Kidney (tissue), 13 donors: ENCODE measurements at regions not wholly inside any gene's neighbourhood (a gene's known extent, or its start where the extent isn't known, plus 50 kb on each side); places are given as distances from the start of the nearest gene placed in this dataset.
A peak's percentile ranks its signal among the peaks of the same experiment; 100 is the strongest.

Experiments
- DNase-seq, 5 donors: peaks; one replicate each; pipeline ENCODE4 v3.0.0-alpha.2; 2013 to 2020
- FAIRE-seq: peaks from 2 replicates; lab custom pipeline; 2012; peaks lifted over from hg19 to GRCh38; lab: Jason Lieb, UNC
- H3K27ac ChIP-seq, 2 donors: one replicate each; pipeline ENCODE4 v1.7.0; 2013; ENCODE audit warnings: low read depth in 2 of 2, low read length in 2 of 2, inconsistent platforms in 1 of 2
- H3K27me3 ChIP-seq: one replicate; pipeline ENCODE4 v1.7.1; 2013; ENCODE audit warnings: low read length, inconsistent platforms; ENCODE audit not compliant: control insufficient read depth, insufficient read depth
- H3K36me3 ChIP-seq, 3 donors: one replicate each; pipeline versions ENCODE4 v1.7.0 to v1.7.1; 2013; ENCODE audit warnings: low read length in 3 of 3, control low read depth in 1 of 3, inconsistent platforms in 1 of 3; ENCODE audit not compliant: insufficient read depth in 3 of 3, control insufficient read depth in 2 of 3
- H3K4me1 ChIP-seq, 3 donors: one replicate each; pipeline versions ENCODE4 v1.7.0 to v1.7.1; 2013; ENCODE audit warnings: low read length in 3 of 3, inconsistent platforms in 1 of 3, low read depth in 1 of 3; ENCODE audit not compliant: control insufficient read depth in 2 of 3, insufficient read depth in 2 of 3
- H3K4me3 ChIP-seq, 3 donors: one replicate each; pipeline versions ENCODE4 v1.7.0 to v1.8.1; 2013; ENCODE audit warnings: low read length in 3 of 3, control low read depth in 1 of 3, inconsistent platforms in 1 of 3
- H3K9ac ChIP-seq, 3 donors: one replicate each; pipeline versions ENCODE4 v1.7.0 to v1.7.1; 2013; ENCODE audit warnings: low read length in 3 of 3, control low read depth in 1 of 3, inconsistent platforms in 1 of 3
- H3K9me3 ChIP-seq, 3 donors: one replicate each; pipeline versions ENCODE4 v1.7.0 to v1.7.1; 2013; ENCODE audit warnings: low read length in 3 of 3, control low read depth in 1 of 3, inconsistent platforms in 1 of 3; ENCODE audit not compliant: control insufficient read depth in 2 of 3, insufficient read depth in 1 of 3
- CTCF ChIP-seq: IDR thresholded peaks from 3 replicates; pipeline ENCODE4 v1.5.1; 2012; ENCODE audit warnings: mild to moderate bottlenecking, moderate library complexity, borderline replicate concordance; ENCODE audit not compliant: insufficient read depth; ENCODE audit errors: extremely low read depth
- intact Hi-C: fragments of 100-400 bp; cut with DNase I; formaldehyde crosslinking; loops from one replicate; pipeline ENCODE4 v1.11.1; 2022
- donor health status: control.
- donor health status: control.
- donor health status: control.
- donor health status: control.
- donor health status: control.
- donor health status: DM: yes; HTN: yes; CAD: no.
- donor health status: Normal renal cell carcinoma (clear cell type).

- intact Hi-C loops, result no loop called here
- TF ChIP-seq CTCF, result no peak
- no peak overlapping the region for H3K27ac ChIP-seq
- no peaks in the 10 kb centered on the region for H3K9me3 ChIP-seq
- H3K4me3 ChIP-seq, result peak overlapping the region in 1 of 3 donors; percentile 7
- no peak for FAIRE-seq
- no peak overlapping the region for H3K9ac ChIP-seq
- no peaks in the 10 kb centered on the region for H3K36me3 ChIP-seq
- no peaks in the 10 kb centered on the region for H3K27me3 ChIP-seq
- no peak for DNase-seq
- H3K4me1 ChIP-seq, result no peaks in the 10 kb centered on the region
Observed at GRCh38 chr4:137198791-137199190, 333.5 kb downstream of the PCDH18 start.

DNA sequence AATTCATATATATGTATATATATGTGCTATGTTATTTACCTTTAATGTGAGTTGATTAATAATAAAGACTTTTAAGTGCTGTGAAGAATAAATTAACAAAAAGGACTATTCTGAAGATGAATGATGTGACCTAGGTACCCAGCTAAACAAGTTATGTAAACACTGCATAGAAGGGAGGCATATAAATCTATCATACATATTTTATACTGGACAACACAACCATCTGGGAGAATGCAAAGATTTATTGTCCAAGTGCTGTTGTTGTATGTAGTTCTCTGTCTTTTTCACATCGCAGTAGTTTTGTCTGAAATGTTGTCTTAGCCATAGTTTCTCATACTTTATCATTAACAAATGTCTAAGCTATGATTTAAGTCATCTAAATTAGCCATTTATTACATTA, 337.6 kb downstream of the PCDH18 start:
- Histone ChIP-seq H3K36me3 (no peaks in the 10 kb centered on the region), H3K4me1 (no peaks in the 10 kb centered on the region), H3K4me3 (no peak overlapping the region), H3K27me3 (no peaks in the 10 kb centered on the region), H3K9ac (no peak overlapping the region), H3K9me3 (no peaks in the 10 kb centered on the region), H3K27ac (no peak overlapping the region)
- intact Hi-C loops, result no loop called here
- TF ChIP-seq CTCF, result no peak
- FAIRE-seq, result no peak
- no peak for DNase-seq

- H3K4me1 ChIP-seq, result no peaks in the 10 kb centered on the region
- H3K36me3 ChIP-seq, result no peaks in the 10 kb centered on the region
- H3K9ac ChIP-seq, result no peak overlapping the region
- no peaks in the 10 kb centered on the region for H3K9me3 ChIP-seq
- FAIRE-seq (no peak), DNase-seq (no peak)
- H3K4me3 ChIP-seq, result no peak overlapping the region
- no peaks in the 10 kb centered on the region for H3K27me3 ChIP-seq
- no peak for TF ChIP-seq CTCF
- no peak overlapping the region for H3K27ac ChIP-seq
- intact Hi-C loops, result no loop called here
Observed at GRCh38 chr4:137193564-137193963, 338.7 kb downstream of the PCDH18 start.

DNA sequence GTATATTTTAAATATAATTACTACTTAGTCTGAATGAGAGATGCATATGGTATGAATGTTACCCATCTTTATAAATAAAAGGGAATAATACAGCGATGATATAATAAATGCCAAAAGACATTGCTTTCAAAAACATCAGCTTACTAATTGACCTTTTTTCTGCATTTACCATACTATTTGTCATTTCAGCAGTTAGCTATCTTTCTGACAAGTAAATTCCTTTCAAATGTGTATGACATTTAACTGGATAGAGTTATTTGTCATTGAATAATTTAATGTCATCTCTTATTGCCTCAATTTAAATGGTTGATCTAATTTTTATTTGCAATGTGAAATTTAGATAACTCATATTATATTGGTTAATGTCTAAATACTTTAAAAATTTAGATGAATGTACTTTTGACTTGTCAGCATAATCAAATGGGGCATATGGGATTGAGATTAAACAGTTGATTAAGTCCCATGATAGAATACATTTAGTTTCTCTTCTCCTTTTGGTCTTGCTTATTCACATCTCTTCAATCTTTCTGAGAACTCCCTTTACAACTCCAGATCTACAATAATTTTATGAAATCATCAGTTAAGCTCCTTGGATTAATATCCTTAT, 350.9 kb downstream of the PCDH18 start:
- FAIRE-seq, result no peak
- H3K9me3 ChIP-seq, result no peaks in the 10 kb centered on the region
- intact Hi-C loops, result no loop called here
- TF ChIP-seq CTCF, result no peak
- no peaks in the 10 kb centered on the region for H3K36me3 ChIP-seq
- H3K4me3 ChIP-seq, result no peak overlapping the region
- no peak overlapping the region for H3K27ac ChIP-seq
- H3K9ac ChIP-seq, result no peak overlapping the region
- no peaks in the 10 kb centered on the region for H3K27me3 ChIP-seq
- H3K4me1 ChIP-seq, result no peaks in the 10 kb centered on the region
- no peak for DNase-seq
